Stimulated activated effector memory CD8-positive, alpha-beta T cell treated with anti-CD3 and anti-CD28 coated beads, Interleukin-12 subunit alpha, Interleukin-12 subunit beta, amount 100 ng/mL, for 72 hours (primary cell): ENCODE measurements at regions not wholly inside any gene's neighbourhood (a gene's known extent, or its start where the extent isn't known, plus 50 kb on each side); places are given as distances from the start of the nearest gene placed in this dataset.
"Not testable (repeated sequence)": the region's sequence is repeated elsewhere in the genome, so short reads cannot be mapped to it uniquely, and the experiment has no call there.

ENCODE experiments used
- ATAC-seq: fragments of 150-1000 bp; cut with Tn5 transposase; 2 replicates; pipeline ENCODE4 v1.10.0; 2021
- DNase-seq, 2 donors: peaks; one replicate each; pipeline ENCODE4 v3.0.0; 2021 to 2022; ENCODE audit warnings: low spot score in 2 of 2
- H3K27ac Mint-ChIP-seq: one replicate; pipeline ENCODE4 v1.8.0; 2022; ENCODE audit warnings: mild to moderate bottlenecking, mixed read lengths
- H3K36me3 Mint-ChIP-seq: one replicate; pipeline ENCODE4 v1.8.0; 2022; ENCODE audit warnings: mild to moderate bottlenecking, mixed read lengths
- H3K4me1 Mint-ChIP-seq: one replicate; pipeline ENCODE4 v1.8.0; 2022; ENCODE audit warnings: mixed read lengths
- H3K4me3 Mint-ChIP-seq: one replicate; pipeline ENCODE4 v1.8.0; 2022; ENCODE audit warnings: mild to moderate bottlenecking, mixed read lengths
- H3K9me3 Mint-ChIP-seq: one replicate; pipeline ENCODE4 v1.8.0; 2022; ENCODE audit warnings: mixed read lengths

GRCh38 chr12:114056351-114056750 lies 90.2 kb upstream of the RBM19 start:
- not testable (repeated sequence) for H3K36me3 Mint-ChIP-seq, H3K9me3 Mint-ChIP-seq, DNase-seq, H3K4me3 Mint-ChIP-seq, H3K27ac Mint-ChIP-seq, ATAC-seq, H3K4me1 Mint-ChIP-seq

- ATAC-seq = no peak
- Mint-ChIP-seq H3K9me3 (peaks cover 3% of the 10 kb centered on the region), H3K4me1 (no peaks in the 10 kb centered on the region), H3K4me3 (no peak overlapping the region), H3K36me3 (no peaks in the 10 kb centered on the region), H3K27ac (no peak overlapping the region)
- no peak for DNase-seq
These were observed 88.9 kb upstream of the RBM19 start for GRCh38 chr12:114054982-114055381.

- H3K9me3 Mint-ChIP-seq = peaks cover 5% of the 10 kb centered on the region
- DNase-seq (no peak), ATAC-seq (no peak)
- H3K36me3 Mint-ChIP-seq = no peaks in the 10 kb centered on the region
- H3K4me3 Mint-ChIP-seq = no peak overlapping the region
- no peaks in the 10 kb centered on the region for H3K4me1 Mint-ChIP-seq
- no peak overlapping the region for H3K27ac Mint-ChIP-seq
These were observed 80.3 kb upstream of the RBM19 start for GRCh38 chr12:114046236-114046998.

- Mint-ChIP-seq H3K4me3 (no peak overlapping the region), H3K36me3 (no peaks in the 10 kb centered on the region), H3K27ac (no peak overlapping the region), H3K4me1 (no peaks in the 10 kb centered on the region), H3K9me3 (peaks cover 5% of the 10 kb centered on the region)
- DNase-seq (no peak), ATAC-seq (no peak)
These were observed 79.2 kb upstream of the RBM19 start for GRCh38 chr12:114045349-114045748.

- H3K9me3 Mint-ChIP-seq = no peaks in the 10 kb centered on the region
- H3K4me3 Mint-ChIP-seq = no peak overlapping the region
- H3K36me3 Mint-ChIP-seq = no peaks in the 10 kb centered on the region
- no peak overlapping the region for H3K27ac Mint-ChIP-seq
- no peaks in the 10 kb centered on the region for H3K4me1 Mint-ChIP-seq
- no peak for ATAC-seq
- DNase-seq = no peak
These were observed 75.5 kb upstream of the RBM19 start for GRCh38 chr12:114041590-114041989.

- Mint-ChIP-seq H3K4me1 (no peaks in the 10 kb centered on the region), H3K36me3 (no peaks in the 10 kb centered on the region), H3K27ac (no peak overlapping the region), H3K9me3 (no peaks in the 10 kb centered on the region), H3K4me3 (no peak overlapping the region)
- ATAC-seq = no peak
- no peak for DNase-seq
These were observed 75.0 kb upstream of the RBM19 start for GRCh38 chr12:114041136-114041535.

GRCh38 chr12:114038962-114039361 lies 72.8 kb upstream of the RBM19 start:
- Mint-ChIP-seq H3K4me1 (no peaks in the 10 kb centered on the region), H3K4me3 (no peak overlapping the region), H3K27ac (no peak overlapping the region), H3K9me3 (no peaks in the 10 kb centered on the region), H3K36me3 (no peaks in the 10 kb centered on the region)
- ATAC-seq (no peak), DNase-seq (no peak)

- no peak overlapping the region for H3K4me3 Mint-ChIP-seq
- H3K36me3 Mint-ChIP-seq = no peaks in the 10 kb centered on the region
- H3K9me3 Mint-ChIP-seq = no peaks in the 10 kb centered on the region
- no peak for DNase-seq
- no peak overlapping the region for H3K27ac Mint-ChIP-seq
- no peak for ATAC-seq
- H3K4me1 Mint-ChIP-seq = no peaks in the 10 kb centered on the region
These were observed 66.7 kb upstream of the RBM19 start for GRCh38 chr12:114032801-114033200.

GRCh38 chr12:114030451-114030850 lies 64.3 kb upstream of the RBM19 start:
- Mint-ChIP-seq H3K36me3 (no peaks in the 10 kb centered on the region), H3K27ac (no peak overlapping the region), H3K4me1 (no peaks in the 10 kb centered on the region), H3K9me3 (peaks cover 2% of the 10 kb centered on the region), H3K4me3 (no peak overlapping the region)
- ATAC-seq = no peak
- DNase-seq = no peak

- no peaks in the 10 kb centered on the region for H3K4me1 Mint-ChIP-seq
- ATAC-seq (no peak), DNase-seq (no peak)
- H3K9me3 Mint-ChIP-seq = peaks cover 2% of the 10 kb centered on the region
- no peaks in the 10 kb centered on the region for H3K36me3 Mint-ChIP-seq
- no peak overlapping the region for H3K4me3 Mint-ChIP-seq
- no peak overlapping the region for H3K27ac Mint-ChIP-seq
These were observed 60.7 kb upstream of the RBM19 start for GRCh38 chr12:114026805-114027204.

GRCh38 chr12:114025935-114026334 lies 59.8 kb upstream of the RBM19 start:
- no peak for DNase-seq
- H3K4me3 Mint-ChIP-seq = no peak overlapping the region
- H3K9me3 Mint-ChIP-seq = peaks cover 2% of the 10 kb centered on the region
- no peak overlapping the region for H3K27ac Mint-ChIP-seq
- no peaks in the 10 kb centered on the region for H3K36me3 Mint-ChIP-seq
- H3K4me1 Mint-ChIP-seq = no peaks in the 10 kb centered on the region
- ATAC-seq = no peak

GRCh38 chr12:114022081-114022480 lies 56.0 kb upstream of the RBM19 start:
- ATAC-seq, H3K36me3 Mint-ChIP-seq, DNase-seq, H3K27ac Mint-ChIP-seq, H3K4me1 Mint-ChIP-seq, H3K9me3 Mint-ChIP-seq, H3K4me3 Mint-ChIP-seq: not testable (repeated sequence)

- no peaks in the 10 kb centered on the region for H3K9me3 Mint-ChIP-seq
These were observed 52.5 kb upstream of the RBM19 start for GRCh38 chr12:114018669-114019068.

More at GRCh38 chr12:114018669-114019068, 52.5 kb upstream of the RBM19 start:
- Mint-ChIP-seq H3K36me3 (no peaks in the 10 kb centered on the region), H3K27ac (no peak overlapping the region), H3K4me3 (no peak overlapping the region), H3K4me1 (no peaks in the 10 kb centered on the region)
- DNase-seq = no peak
- ATAC-seq = no peak
